ENCODE measurements at regions not wholly inside any gene's neighbourhood (a gene's known extent, or its start where the extent isn't known, plus 50 kb on each side); places are given as distances from the start of the nearest gene placed in this dataset.

- DNase-seq (ENCODE audit: low read depth): no peak
- TF ChIP-seq CTCF (IDR thresholded peaks at IDR 0.05; ENCODE audit: low read length, missing control alignments): no peak
Measured at GRCh38 chrX:68939868-68940267, 111.0 kb downstream of the EFNB1 start.

GRCh38 chrX:68938244-68939004 lies 109.6 kb downstream of the EFNB1 start:
- no peak for TF ChIP-seq CTCF (IDR thresholded peaks at IDR 0.05; ENCODE audit: low read length, missing control alignments)
- peak; percentile 82 for DNase-seq (ENCODE audit: low read depth)

More at GRCh38 chrX:68939868-68940267, 111.0 kb downstream of the EFNB1 start:
- no peak overlapping the region for H3K4me3 ChIP-seq (replicated peaks; ENCODE audit: low read depth, low read length)

GRCh38 chrX:68937581-68937980 lies 108.8 kb downstream of the EFNB1 start:
- H3K4me3 ChIP-seq (replicated peaks; ENCODE audit: low read depth, low read length): no peak overlapping the region
- no peak for DNase-seq (ENCODE audit: low read depth)
- TF ChIP-seq CTCF (IDR thresholded peaks at IDR 0.05; ENCODE audit: low read length, missing control alignments): no peak

More at GRCh38 chrX:68938244-68939004, 109.6 kb downstream of the EFNB1 start:
- no peak overlapping the region for H3K4me3 ChIP-seq (replicated peaks; ENCODE audit: low read depth, low read length)

GRCh38 chrX:68936608-68937007 lies 107.8 kb downstream of the EFNB1 start:
- no peak overlapping the region for H3K4me3 ChIP-seq (replicated peaks; ENCODE audit: low read depth, low read length)
- no peak for TF ChIP-seq CTCF (IDR thresholded peaks at IDR 0.05; ENCODE audit: low read length, missing control alignments)
- peak; percentile 81 for DNase-seq (ENCODE audit: low read depth)

GRCh38 chrX:68936126-68936525 lies 107.3 kb downstream of the EFNB1 start:
- no peak overlapping the region for H3K4me3 ChIP-seq (replicated peaks; ENCODE audit: low read depth, low read length)
- no peak for DNase-seq (ENCODE audit: low read depth)
- no peak for TF ChIP-seq CTCF (IDR thresholded peaks at IDR 0.05; ENCODE audit: low read length, missing control alignments)

- no peak for TF ChIP-seq CTCF (IDR thresholded peaks at IDR 0.05; ENCODE audit: low read length, missing control alignments)
- no peak for DNase-seq (ENCODE audit: low read depth)
- H3K4me3 ChIP-seq (replicated peaks; ENCODE audit: low read depth, low read length): no peak overlapping the region
Measured at GRCh38 chrX:68935362-68935761, 106.5 kb downstream of the EFNB1 start.

GRCh38 chrX:68934922-68935321 lies 106.1 kb downstream of the EFNB1 start:
- TF ChIP-seq CTCF (IDR thresholded peaks at IDR 0.05; ENCODE audit: low read length, missing control alignments): no peak
- no peak for DNase-seq (ENCODE audit: low read depth)
- H3K4me3 ChIP-seq (replicated peaks; ENCODE audit: low read depth, low read length): no peak overlapping the region

Data from fibroblast of pulmonary artery (primary cell).